K562 (cell line): ENCODE measurements at regions not wholly inside any gene's neighbourhood (a gene's known extent, or its start where the extent isn't known, plus 50 kb on each side); places are given as distances from the start of the nearest gene placed in this dataset.

Experiments
- ATAC-seq: fragments of 200-7000 bp; cut with Tn5 transposase; 3 replicates; pipeline ENCODE4 v1.9.1; 2020; ENCODE audit warnings: moderate library complexity
- BruUV-seq: library from RNA; stranded (reverse); fragments of 400-500 nt; replicated peaks from 2 replicates; lab custom pipeline; 2021; lab: Mats Ljungman, UMichigan
- CTCF ChIA-PET: fragments of 300-600 bp; formaldehyde crosslinking; extraction: SDS; loops from one replicate; lab custom pipeline; 2021; ENCODE audit warnings: low intra/inter-chr PET ratio; lab: Yijun Ruan, JAX
- POLR2A ChIA-PET: fragments of 300-600, 350-650 bp; sonication (Branson Sonifier 250); formaldehyde crosslinking; extraction: SDS; loops from one replicate; lab custom pipeline; 2021; ENCODE audit warnings: antibody characterized with exemption, inconsistent platforms; lab: Yijun Ruan, JAX
- DNase-seq, 4 experiments: peaks; one replicate each; pipeline versions ENCODE4 v3.0.0 to v3.0.0-alpha.2; 2011 to 2018; ENCODE audit warnings: low spot score in 3 of 4, mixed read lengths in 3 of 4; ENCODE audit errors: extremely low read depth in 1 of 4
- FAIRE-seq: peaks from 2 replicates; lab custom pipeline; 2011; peaks lifted over from hg19 to GRCh38; lab: Jason Lieb, UNC
- H2AFZ ChIP-seq: 2 replicates; pipeline ENCODE4 v1.6.0; 2011; ENCODE audit warnings: low read depth, low read length, control low read depth, inconsistent platforms
- H3K27ac ChIP-seq: fragments of 200-600 bp; 3 replicates; pipeline ENCODE4 v1.8.0; 2011; ENCODE audit warnings: low read depth, mild to moderate bottlenecking, control low read depth, inconsistent platforms, low read length, moderate library complexity, mixed read lengths; ENCODE audit errors: extremely low read depth
- H3K27me3 ChIP-seq, 2 experiments: fragments of 300-600 bp in 1 of 2; 2 replicates in 1 of 2; 3 replicates in 1 of 2; pipeline versions ENCODE4 v1.6.0 to v1.8.0; 2011; ENCODE audit warnings: inconsistent platforms in 2 of 2, low read length in 2 of 2, mild to moderate bottlenecking in 1 of 2, mixed read lengths in 1 of 2, moderate library complexity in 1 of 2; ENCODE audit not compliant: control insufficient read depth in 2 of 2, insufficient read depth in 2 of 2
- H3K36me3 ChIP-seq: fragments of 300-600 bp; 3 replicates; pipeline ENCODE4 v1.8.0; 2011; ENCODE audit warnings: mild to moderate bottlenecking, low read length, inconsistent platforms; ENCODE audit not compliant: control insufficient read depth, insufficient read depth
- H3K4me1 ChIP-seq, 2 experiments: fragments of 200-600 bp in 1 of 2; replicated peaks in 1 of 2; 2 replicates in 1 of 2; 3 replicates in 1 of 2; pipeline versions ENCODE4 v1.5.1 to v1.8.0; 2011; ENCODE audit warnings: inconsistent platforms in 2 of 2, low read length in 2 of 2, mild to moderate bottlenecking in 1 of 2, mixed read lengths in 1 of 2, moderate library complexity in 1 of 2; ENCODE audit not compliant: control insufficient read depth in 2 of 2, insufficient read depth in 2 of 2
- H3K4me2 ChIP-seq: 2 replicates; pipeline ENCODE4 v1.6.1; 2011; ENCODE audit warnings: low read length, control low read depth, inconsistent platforms, mixed read lengths; ENCODE audit not compliant: insufficient read depth
- H3K4me3 ChIP-seq: fragments of 200-600 bp; sonication (generic), shearing (Covaris generic); 2 replicates; pipeline ENCODE4 v1.5.1; 2016; ENCODE audit warnings: control low read depth, inconsistent platforms
- H3K79me2 ChIP-seq: fragments of 200-600 bp; 3 replicates; pipeline ENCODE4 v1.8.0; 2011; ENCODE audit warnings: low read length, inconsistent platforms; ENCODE audit not compliant: control insufficient read depth, insufficient read depth
- H3K9ac ChIP-seq, 2 experiments: 2 replicates each; pipeline versions ENCODE4 v1.6.0 to v1.6.1; 2011; ENCODE audit warnings: low read depth in 2 of 2, low read length in 2 of 2, control low read depth in 1 of 2, inconsistent platforms in 1 of 2, mild to moderate bottlenecking in 1 of 2, mixed read lengths in 1 of 2; ENCODE audit not compliant: insufficient read depth in 1 of 2
- H3K9me1 ChIP-seq: one replicate; pipeline ENCODE4 v1.6.0; 2011; ENCODE audit warnings: inconsistent platforms, mild to moderate bottlenecking, low read length, moderate library complexity; ENCODE audit not compliant: control insufficient read depth, insufficient read depth
- H3K9me3 ChIP-seq: replicated peaks from 2 replicates; pipeline ENCODE4 v1.5.1; 2011; ENCODE audit warnings: low read depth, low read length, inconsistent platforms; ENCODE audit not compliant: control insufficient read depth, insufficient read depth
- H4K20me1 ChIP-seq: replicated peaks from 2 replicates; pipeline ENCODE4 v1.6.1; 2011; ENCODE audit warnings: low read length, inconsistent platforms, mixed read lengths; ENCODE audit not compliant: control insufficient read depth, insufficient read depth
- BRF1 ChIP-seq: IDR thresholded peaks from 3 replicates; pipeline ENCODE4 v1.6.1; 2011; ENCODE audit warnings: borderline replicate concordance, mild to moderate bottlenecking; ENCODE audit not compliant: insufficient read length; ENCODE audit errors: extremely low read depth
- EZH2 ChIP-seq: IDR thresholded peaks from 2 replicates; pipeline ENCODE4 v1.6.1; 2012; ENCODE audit warnings: low read depth, mild to moderate bottlenecking, inconsistent platforms, low read length, borderline replicate concordance
- KHSRP ChIP-seq: fragments of 450-650 bp; IDR thresholded peaks from 2 replicates; pipeline ENCODE4 v1.6.1; 2017
- PHB ChIP-seq: fragments of 250-450 bp; sonication (Bioruptor Pico); IDR thresholded peaks from 2 replicates; pipeline ENCODE4 v1.5.0; 2021
- PML ChIP-seq: IDR thresholded peaks from 2 replicates; pipeline ENCODE4 v1.6.1; 2012; ENCODE audit warnings: low read length, inconsistent platforms
- POLR2B ChIP-seq: fragments of 450-650 bp; IDR thresholded peaks from 2 replicates; pipeline ENCODE4 v1.6.1; 2018; ENCODE audit warnings: low read depth; ENCODE audit not compliant: partially characterized antibody
- RBM15 ChIP-seq: fragments of 200-400 bp; formaldehyde crosslinking; IDR thresholded peaks from 2 replicates; pipeline ENCODE4 v1.6.1; 2018; ENCODE audit warnings: mild to moderate bottlenecking, low read length, moderate library complexity; ENCODE audit not compliant: insufficient read depth
- SRSF3 ChIP-seq: fragments of 200-400 bp; formaldehyde crosslinking; IDR thresholded peaks from 2 replicates; pipeline ENCODE4 v1.6.1; 2016; ENCODE audit warnings: mild to moderate bottlenecking, low read length, moderate library complexity; ENCODE audit not compliant: insufficient read depth
- YY1 ChIP-seq, 3 experiments: IDR thresholded peaks; 2 replicates each; pipeline ENCODE4 v1.6.1; 2011; ENCODE audit warnings: low read length in 2 of 3, mild to moderate bottlenecking in 2 of 3, moderate library complexity in 2 of 3, borderline replicate concordance in 1 of 3, control low read depth in 1 of 3, low read depth in 1 of 3; ENCODE audit not compliant: insufficient read depth in 3 of 3, insufficient replicate concordance in 2 of 3, control insufficient read depth in 1 of 3, insufficient read length in 1 of 3; ENCODE audit errors: extremely low read depth in 1 of 3
- ZNF224 ChIP-seq: sonication (generic); formaldehyde crosslinking; IDR thresholded peaks from 2 replicates; pipeline ENCODE4 v1.8.0; 2022; ENCODE audit warnings: mild to moderate bottlenecking, missing genetic modification reagents
- whole genome bisulfite sequencing: fragments of 100-300 bp; shearing (Covaris generic); methylation state at CpG from one replicate; pipeline ENCODE4 v1.1.6; 2016; ENCODE audit warnings: low coverage, mixed read lengths; ENCODE audit not compliant: insufficient coverage; ENCODE audit errors: missing lambda C conversion rate; 5-methylcytosine and 5-hydroxymethylcytosine counted together
- in situ Hi-C: fragments of 300-500 bp; cut with MboI; formaldehyde crosslinking; loops from 4 replicates; pipeline ENCODE4 v1.15.0; 2018; ENCODE audit warnings: inconsistent platforms, mixed read lengths
- intact Hi-C: fragments of 100-400 bp; cut with micrococcal nuclease; formaldehyde crosslinking; loops from 2 replicates; pipeline ENCODE4 v1.14.2; 2022
- TF ChIP-seq, protein P1 (sequence below): sonication (generic); formaldehyde crosslinking; IDR thresholded peaks from 2 replicates; pipeline ENCODE4 v1.8.1; 2023; ENCODE audit warnings: mild to moderate bottlenecking, missing genetic modification reagents
- TF ChIP-seq, protein P2 (sequence below): IDR thresholded peaks from 3 replicates; pipeline ENCODE4 v1.6.1; 2011; ENCODE audit warnings: borderline replicate concordance, mild to moderate bottlenecking; ENCODE audit not compliant: insufficient read length, insufficient read depth
- TF ChIP-seq, protein P3 (sequence below): sonication (generic); formaldehyde crosslinking; IDR thresholded peaks from 2 replicates; pipeline ENCODE4 v1.8.0; 2023; ENCODE audit warnings: mild to moderate bottlenecking, missing genetic modification reagents
- TF ChIP-seq, protein P4 (sequence below): fragments of 450-650 bp; formaldehyde crosslinking; IDR thresholded peaks from 2 replicates; pipeline ENCODE4 v1.4.0; 2022; ENCODE audit warnings: mild to moderate bottlenecking, moderate library complexity
- TF ChIP-seq, protein P5 (sequence below): sonication (generic); formaldehyde crosslinking; IDR thresholded peaks from 2 replicates; pipeline ENCODE4 v1.8.0; 2022; ENCODE audit warnings: mild to moderate bottlenecking, missing genetic modification reagents

DNA sequence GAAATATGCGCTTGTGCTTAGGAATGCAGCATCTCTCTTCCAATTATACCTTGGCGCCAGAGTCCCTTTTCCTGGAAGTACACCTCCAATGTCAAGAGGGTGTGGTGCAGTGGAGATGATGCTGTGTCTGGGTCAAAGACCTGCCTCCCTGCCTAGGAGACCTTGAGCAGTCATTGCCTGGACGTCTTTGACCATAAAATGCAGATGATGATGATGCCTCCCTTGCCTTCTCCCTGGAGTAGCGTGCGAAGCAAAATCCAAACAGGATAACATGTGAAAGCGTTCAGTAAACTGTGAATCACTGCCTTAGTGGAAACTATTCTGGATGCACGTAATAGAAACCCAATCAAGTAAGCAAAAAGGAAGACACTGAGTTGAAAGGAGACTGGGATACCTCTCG is 97.4 kb upstream of the ARMC2 start:
- H3K4me2 ChIP-seq = no peak overlapping the region
- WGBS = 5% methylated on average over 8 of the region's 8 CpGs
- H3K36me3 ChIP-seq = no peaks in the 10 kb centered on the region
- H3K9me3 ChIP-seq = no peaks in the 10 kb centered on the region
- H4K20me1 ChIP-seq = no peaks in the 10 kb centered on the region
- intact Hi-C loops (no loop called here), in situ Hi-C loops (no loop called here)
- ChIA-PET CTCF (no interaction called here), POLR2A (interaction anchor here (2.1 kb wide), 1 partner anchor 13 kb away, joined by 7 read pairs; no protein-coding TSS in a partner anchor)
- H3K9me1 ChIP-seq = peaks cover 4% of the 10 kb centered on the region
- no peak overlapping the region for H3K27ac ChIP-seq
- no TSS peak for BruUV-seq
- H3K27me3 ChIP-seq = peaks cover 19 to 54% of the 10 kb centered on the region in 2 experiments; a peak in 4 of 5 replicates
- no peak overlapping the region for H3K9ac ChIP-seq
- H3K79me2 ChIP-seq = no peaks in the 10 kb centered on the region
- FAIRE-seq (no peak), DNase-seq (no peak), ATAC-seq (no peak)
- no peak overlapping the region for H3K4me3 ChIP-seq
- no peak overlapping the region for H2AFZ ChIP-seq
- no peaks in the 10 kb centered on the region for H3K4me1 ChIP-seq
- TF ChIP-seq KHSRP (no peak), POLR2B (no peak), SRSF3 (no peak), PHB (no peak), YY1 (IDR thresholded peaks at IDR 0.05; ENCODE audit: borderline replicate concordance in 1 of 3, control insufficient read depth in 1 of 3, extremely low read depth in 1 of 3, insufficient read depth in 3 of 3, insufficient read length in 1 of 3, insufficient replicate concordance in 2 of 3, low read depth in 1 of 3, low read length in 2 of 3) (no peak), BRF1 (no peak), PML (no peak), EZH2 (no peak), RBM15 (no peak), ZNF224 (CRISPR knock-in tag) (no peak)
- TF ChIP-seq, protein P1, sequence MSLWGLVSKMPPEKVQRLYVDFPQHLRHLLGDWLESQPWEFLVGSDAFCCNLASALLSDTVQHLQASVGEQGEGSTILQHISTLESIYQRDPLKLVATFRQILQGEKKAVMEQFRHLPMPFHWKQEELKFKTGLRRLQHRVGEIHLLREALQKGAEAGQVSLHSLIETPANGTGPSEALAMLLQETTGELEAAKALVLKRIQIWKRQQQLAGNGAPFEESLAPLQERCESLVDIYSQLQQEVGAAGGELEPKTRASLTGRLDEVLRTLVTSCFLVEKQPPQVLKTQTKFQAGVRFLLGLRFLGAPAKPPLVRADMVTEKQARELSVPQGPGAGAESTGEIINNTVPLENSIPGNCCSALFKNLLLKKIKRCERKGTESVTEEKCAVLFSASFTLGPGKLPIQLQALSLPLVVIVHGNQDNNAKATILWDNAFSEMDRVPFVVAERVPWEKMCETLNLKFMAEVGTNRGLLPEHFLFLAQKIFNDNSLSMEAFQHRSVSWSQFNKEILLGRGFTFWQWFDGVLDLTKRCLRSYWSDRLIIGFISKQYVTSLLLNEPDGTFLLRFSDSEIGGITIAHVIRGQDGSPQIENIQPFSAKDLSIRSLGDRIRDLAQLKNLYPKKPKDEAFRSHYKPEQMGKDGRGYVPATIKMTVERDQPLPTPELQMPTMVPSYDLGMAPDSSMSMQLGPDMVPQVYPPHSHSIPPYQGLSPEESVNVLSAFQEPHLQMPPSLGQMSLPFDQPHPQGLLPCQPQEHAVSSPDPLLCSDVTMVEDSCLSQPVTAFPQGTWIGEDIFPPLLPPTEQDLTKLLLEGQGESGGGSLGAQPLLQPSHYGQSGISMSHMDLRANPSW = no peak
- TF ChIP-seq, protein P2, sequence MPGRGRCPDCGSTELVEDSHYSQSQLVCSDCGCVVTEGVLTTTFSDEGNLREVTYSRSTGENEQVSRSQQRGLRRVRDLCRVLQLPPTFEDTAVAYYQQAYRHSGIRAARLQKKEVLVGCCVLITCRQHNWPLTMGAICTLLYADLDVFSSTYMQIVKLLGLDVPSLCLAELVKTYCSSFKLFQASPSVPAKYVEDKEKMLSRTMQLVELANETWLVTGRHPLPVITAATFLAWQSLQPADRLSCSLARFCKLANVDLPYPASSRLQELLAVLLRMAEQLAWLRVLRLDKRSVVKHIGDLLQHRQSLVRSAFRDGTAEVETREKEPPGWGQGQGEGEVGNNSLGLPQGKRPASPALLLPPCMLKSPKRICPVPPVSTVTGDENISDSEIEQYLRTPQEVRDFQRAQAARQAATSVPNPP = no peak
- TF ChIP-seq, protein P3, sequence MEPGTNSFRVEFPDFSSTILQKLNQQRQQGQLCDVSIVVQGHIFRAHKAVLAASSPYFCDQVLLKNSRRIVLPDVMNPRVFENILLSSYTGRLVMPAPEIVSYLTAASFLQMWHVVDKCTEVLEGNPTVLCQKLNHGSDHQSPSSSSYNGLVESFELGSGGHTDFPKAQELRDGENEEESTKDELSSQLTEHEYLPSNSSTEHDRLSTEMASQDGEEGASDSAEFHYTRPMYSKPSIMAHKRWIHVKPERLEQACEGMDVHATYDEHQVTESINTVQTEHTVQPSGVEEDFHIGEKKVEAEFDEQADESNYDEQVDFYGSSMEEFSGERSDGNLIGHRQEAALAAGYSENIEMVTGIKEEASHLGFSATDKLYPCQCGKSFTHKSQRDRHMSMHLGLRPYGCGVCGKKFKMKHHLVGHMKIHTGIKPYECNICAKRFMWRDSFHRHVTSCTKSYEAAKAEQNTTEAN (CRISPR knock-in tag) = no peak
- TF ChIP-seq, protein P4, sequence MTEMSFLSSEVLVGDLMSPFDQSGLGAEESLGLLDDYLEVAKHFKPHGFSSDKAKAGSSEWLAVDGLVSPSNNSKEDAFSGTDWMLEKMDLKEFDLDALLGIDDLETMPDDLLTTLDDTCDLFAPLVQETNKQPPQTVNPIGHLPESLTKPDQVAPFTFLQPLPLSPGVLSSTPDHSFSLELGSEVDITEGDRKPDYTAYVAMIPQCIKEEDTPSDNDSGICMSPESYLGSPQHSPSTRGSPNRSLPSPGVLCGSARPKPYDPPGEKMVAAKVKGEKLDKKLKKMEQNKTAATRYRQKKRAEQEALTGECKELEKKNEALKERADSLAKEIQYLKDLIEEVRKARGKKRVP (CRISPR knock-in tag) = no peak
- TF ChIP-seq, protein P5, sequence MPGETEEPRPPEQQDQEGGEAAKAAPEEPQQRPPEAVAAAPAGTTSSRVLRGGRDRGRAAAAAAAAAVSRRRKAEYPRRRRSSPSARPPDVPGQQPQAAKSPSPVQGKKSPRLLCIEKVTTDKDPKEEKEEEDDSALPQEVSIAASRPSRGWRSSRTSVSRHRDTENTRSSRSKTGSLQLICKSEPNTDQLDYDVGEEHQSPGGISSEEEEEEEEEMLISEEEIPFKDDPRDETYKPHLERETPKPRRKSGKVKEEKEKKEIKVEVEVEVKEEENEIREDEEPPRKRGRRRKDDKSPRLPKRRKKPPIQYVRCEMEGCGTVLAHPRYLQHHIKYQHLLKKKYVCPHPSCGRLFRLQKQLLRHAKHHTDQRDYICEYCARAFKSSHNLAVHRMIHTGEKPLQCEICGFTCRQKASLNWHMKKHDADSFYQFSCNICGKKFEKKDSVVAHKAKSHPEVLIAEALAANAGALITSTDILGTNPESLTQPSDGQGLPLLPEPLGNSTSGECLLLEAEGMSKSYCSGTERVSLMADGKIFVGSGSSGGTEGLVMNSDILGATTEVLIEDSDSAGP (CRISPR knock-in tag) = no peak
